ENCODE measurements at regions not wholly inside any gene's neighbourhood (a gene's known extent, or its start where the extent isn't known, plus 50 kb on each side); places are given as distances from the start of the nearest gene placed in this dataset.

DNA sequence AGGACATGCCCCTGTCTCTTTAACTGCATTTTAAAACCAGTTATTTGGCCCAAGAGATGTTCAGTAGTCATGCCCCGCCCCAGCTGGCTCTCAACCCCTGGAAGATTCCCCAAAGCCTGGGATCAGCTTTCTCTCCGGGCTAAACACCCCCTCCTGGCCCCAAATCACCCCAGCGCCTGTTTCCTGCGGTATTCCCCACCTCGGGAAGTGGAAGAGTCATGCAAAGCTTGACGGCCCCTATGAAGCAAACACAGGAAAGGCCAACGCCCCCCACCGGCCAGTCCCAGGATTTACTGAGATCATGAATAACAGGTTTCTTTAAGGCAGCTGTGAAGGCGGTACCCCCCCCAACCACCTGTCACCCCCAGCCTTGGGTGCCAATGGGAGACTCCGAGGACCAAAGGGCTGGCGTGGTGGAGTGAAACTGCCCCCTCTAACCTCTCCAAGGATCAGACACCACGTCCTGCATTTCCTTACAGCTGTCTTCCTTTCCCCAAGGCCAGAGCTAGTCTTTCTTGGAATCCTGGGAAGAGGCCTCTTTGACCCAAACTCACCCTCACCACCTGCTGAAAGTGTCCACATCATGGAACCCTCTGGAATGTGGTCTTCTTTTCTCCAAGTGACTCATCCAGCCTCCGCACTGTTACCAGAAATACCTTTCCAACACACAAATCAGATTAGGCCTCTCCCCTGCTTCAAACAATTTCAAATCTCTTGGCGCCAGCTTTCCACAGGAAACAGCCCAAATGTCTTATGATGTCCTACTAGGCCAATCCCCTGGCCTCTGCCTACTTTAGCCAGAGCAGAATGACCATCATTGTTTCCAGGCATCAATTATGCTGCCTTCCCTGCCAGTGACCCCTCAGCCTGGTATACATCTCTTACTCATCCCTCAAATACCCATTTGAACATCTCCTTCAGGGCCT, 301.5 kb downstream of the ZEB1 start:
- DNase-seq (peak in 3 of 4 donors; percentile 30 to 77 (median 48)), ATAC-seq (peak; percentile 45)
- no peaks in the 10 kb centered on the region for H3K36me3 ChIP-seq
- TF ChIP-seq, protein P1, sequence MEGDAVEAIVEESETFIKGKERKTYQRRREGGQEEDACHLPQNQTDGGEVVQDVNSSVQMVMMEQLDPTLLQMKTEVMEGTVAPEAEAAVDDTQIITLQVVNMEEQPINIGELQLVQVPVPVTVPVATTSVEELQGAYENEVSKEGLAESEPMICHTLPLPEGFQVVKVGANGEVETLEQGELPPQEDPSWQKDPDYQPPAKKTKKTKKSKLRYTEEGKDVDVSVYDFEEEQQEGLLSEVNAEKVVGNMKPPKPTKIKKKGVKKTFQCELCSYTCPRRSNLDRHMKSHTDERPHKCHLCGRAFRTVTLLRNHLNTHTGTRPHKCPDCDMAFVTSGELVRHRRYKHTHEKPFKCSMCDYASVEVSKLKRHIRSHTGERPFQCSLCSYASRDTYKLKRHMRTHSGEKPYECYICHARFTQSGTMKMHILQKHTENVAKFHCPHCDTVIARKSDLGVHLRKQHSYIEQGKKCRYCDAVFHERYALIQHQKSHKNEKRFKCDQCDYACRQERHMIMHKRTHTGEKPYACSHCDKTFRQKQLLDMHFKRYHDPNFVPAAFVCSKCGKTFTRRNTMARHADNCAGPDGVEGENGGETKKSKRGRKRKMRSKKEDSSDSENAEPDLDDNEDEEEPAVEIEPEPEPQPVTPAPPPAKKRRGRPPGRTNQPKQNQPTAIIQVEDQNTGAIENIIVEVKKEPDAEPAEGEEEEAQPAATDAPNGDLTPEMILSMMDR (IDR thresholded peaks at IDR 0.05): no peak
- no peaks in the 10 kb centered on the region for H3K27me3 ChIP-seq
- peaks cover 11 to 22% of the 10 kb centered on the region in 2 donors for H3K4me1 ChIP-seq
- peaks cover 0 to 7% of the 10 kb centered on the region in 2 donors for H3K9me3 ChIP-seq
- no peak overlapping the region for H3K4me3 ChIP-seq
- intact Hi-C loops (cut with DNase I): no loop called here
- H3K27ac ChIP-seq: peak overlapping the region in 1 of 2 donors; percentile 45

DNA sequence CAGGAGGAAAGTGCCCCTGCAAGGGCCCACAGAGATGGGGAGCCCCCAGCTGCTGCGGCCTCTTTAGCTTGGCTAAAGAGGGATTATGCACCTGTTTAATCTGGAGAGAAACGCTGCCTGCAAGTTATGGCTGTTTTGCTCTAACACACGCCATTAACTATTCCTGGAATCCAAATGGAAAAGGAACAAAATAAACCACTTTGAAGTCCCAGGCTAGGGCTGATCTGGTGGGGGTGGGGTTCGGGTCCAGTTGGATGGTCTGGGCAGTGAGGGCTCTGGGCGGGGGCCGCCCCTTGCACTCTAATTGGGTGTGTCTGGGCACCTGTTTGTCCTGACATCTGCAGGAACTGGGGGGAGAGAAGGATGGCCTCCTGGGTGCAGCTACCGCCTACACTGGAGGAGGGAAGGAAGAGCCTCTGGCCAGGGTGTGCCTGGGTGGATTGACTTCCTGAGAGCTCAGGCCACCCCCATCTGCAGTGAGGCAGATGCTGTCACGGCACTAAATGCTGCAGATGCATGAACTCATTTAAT, 300.6 kb downstream of the ZEB1 start:
- H3K4me1 ChIP-seq: peaks cover 11 to 22% of the 10 kb centered on the region in 2 donors
- H3K9me3 ChIP-seq: peaks cover 0 to 7% of the 10 kb centered on the region in 2 donors
- no peak overlapping the region for H3K4me3 ChIP-seq
- TF ChIP-seq, protein P1 (IDR thresholded peaks at IDR 0.05): no peak
- no peaks in the 10 kb centered on the region for H3K36me3 ChIP-seq
- no peaks in the 10 kb centered on the region for H3K27me3 ChIP-seq
- intact Hi-C loops (cut with DNase I): no loop called here
- DNase-seq: no peak
- no peak for ATAC-seq
- H3K27ac ChIP-seq: peak overlapping the region in 1 of 2 donors; percentile 45

DNA sequence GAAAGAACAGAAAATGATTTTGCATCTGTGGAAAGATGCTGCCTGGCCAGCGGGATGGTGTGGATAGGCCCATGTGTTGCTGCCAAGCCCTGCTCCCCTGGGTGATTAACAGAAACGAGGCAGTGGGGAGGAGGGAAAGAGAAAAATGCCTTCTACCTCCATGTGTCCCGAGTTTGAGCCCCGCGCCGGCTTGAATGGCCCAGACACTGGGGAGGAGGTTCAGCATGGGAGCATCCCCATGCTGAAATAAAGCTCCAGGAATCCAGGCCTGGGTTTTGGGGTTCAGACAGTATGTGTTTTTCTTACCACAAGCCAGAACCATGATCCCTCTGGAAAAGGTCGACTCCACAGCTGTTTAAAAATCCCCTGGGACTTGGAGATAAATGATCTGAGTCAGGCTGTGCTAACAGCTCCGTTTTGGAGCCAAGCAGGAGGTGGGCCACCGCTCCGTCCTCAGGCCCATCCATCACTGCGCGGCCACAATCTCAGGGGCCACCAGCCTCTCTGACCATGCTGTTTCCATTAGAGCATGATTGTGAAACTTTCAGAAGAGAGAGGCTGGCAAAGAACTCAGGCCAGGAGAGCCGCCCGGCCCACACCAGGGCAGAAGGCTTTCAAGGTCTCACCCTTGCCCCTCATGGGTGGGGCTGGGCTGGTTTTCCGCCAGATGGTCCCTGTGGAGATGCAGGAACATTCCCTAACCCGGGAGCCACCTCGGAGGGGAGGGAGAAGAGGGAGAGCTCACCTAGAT, 299.7 kb downstream of the ZEB1 start:
- H3K27me3 ChIP-seq: no peaks in the 10 kb centered on the region
- DNase-seq (peak in 1 of 4 donors; percentile 53), ATAC-seq (peak; percentile 32)
- no peak overlapping the region for H3K4me3 ChIP-seq
- intact Hi-C loops (cut with DNase I): no loop called here
- no peak overlapping the region for H3K27ac ChIP-seq
- no peaks in the 10 kb centered on the region for H3K36me3 ChIP-seq
- no peaks in the 10 kb centered on the region for H3K9me3 ChIP-seq
- TF ChIP-seq, protein P1 (IDR thresholded peaks at IDR 0.05): no peak
- H3K4me1 ChIP-seq: peaks cover 11 to 19% of the 10 kb centered on the region in 2 donors

DNA sequence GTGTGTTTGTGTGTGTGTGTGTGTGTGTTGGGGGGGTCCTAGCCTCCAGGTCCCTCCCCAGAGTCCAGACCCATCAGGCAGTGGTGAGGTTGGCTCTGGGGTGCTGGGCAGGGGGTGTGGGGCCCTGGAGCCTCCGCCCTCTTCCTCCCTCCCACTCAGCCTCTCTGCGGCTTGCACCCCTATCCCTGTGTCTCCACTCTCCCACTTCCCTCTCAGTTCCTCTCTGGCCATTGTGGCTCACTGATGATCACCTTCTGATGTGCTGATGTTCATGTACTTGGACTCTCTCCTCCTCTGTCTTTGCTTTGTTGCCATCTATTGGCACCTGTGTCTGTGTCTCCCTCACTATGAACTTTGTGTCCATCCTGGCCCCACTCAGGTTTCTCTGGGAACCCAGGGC, 298.7 kb downstream of the ZEB1 start:
- intact Hi-C loops (cut with DNase I): no loop called here
- Histone ChIP-seq H3K4me3 (no peak overlapping the region), H3K36me3 (no peaks in the 10 kb centered on the region), H3K27me3 (no peaks in the 10 kb centered on the region), H3K27ac (no peak overlapping the region), H3K9me3 (no peaks in the 10 kb centered on the region), H3K4me1 (peaks cover 11 to 18% of the 10 kb centered on the region in 2 donors)
- TF ChIP-seq, protein P1 (IDR thresholded peaks at IDR 0.05): no peak
- DNase-seq (no peak), ATAC-seq (no peak)

DNA sequence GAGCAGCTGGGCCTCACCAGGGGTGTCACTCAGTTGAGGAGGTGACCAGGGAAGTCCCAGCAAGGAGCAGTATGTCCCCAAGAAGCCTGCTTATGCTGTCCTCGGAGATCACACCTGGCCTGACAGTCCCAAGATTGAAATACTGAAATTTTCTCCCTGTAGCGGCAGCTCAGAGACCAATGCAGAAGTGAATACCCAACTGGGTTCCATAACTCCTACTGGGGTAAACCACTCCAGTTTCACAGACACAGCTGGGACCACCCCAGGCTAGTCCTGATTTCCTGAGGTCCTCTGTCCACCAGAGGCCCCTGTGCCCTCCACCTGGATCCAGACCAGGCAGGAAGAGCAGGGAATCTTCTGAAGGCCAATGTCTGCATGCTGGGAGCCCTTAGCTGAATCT, 298.1 kb downstream of the ZEB1 start:
- Histone ChIP-seq H3K9me3 (no peaks in the 10 kb centered on the region), H3K27ac (no peak overlapping the region), H3K4me3 (no peak overlapping the region), H3K36me3 (no peaks in the 10 kb centered on the region), H3K27me3 (no peaks in the 10 kb centered on the region), H3K4me1 (peaks cover 11 to 18% of the 10 kb centered on the region in 2 donors)
- ATAC-seq (no peak), DNase-seq (no peak)
- TF ChIP-seq, protein P1 (IDR thresholded peaks at IDR 0.05): no peak
- intact Hi-C loops (cut with DNase I): no loop called here
